ENCODE measurements at regions not wholly inside any gene's neighbourhood (a gene's known extent, or its start where the extent isn't known, plus 50 kb on each side); places are given as distances from the start of the nearest gene placed in this dataset.

- ATAC-seq (ENCODE audit: low FRiP score) = no peak
Measured at GRCh38 chr4:30605616-30606190, 114.5 kb upstream of the PCDH7 start.

DNA sequence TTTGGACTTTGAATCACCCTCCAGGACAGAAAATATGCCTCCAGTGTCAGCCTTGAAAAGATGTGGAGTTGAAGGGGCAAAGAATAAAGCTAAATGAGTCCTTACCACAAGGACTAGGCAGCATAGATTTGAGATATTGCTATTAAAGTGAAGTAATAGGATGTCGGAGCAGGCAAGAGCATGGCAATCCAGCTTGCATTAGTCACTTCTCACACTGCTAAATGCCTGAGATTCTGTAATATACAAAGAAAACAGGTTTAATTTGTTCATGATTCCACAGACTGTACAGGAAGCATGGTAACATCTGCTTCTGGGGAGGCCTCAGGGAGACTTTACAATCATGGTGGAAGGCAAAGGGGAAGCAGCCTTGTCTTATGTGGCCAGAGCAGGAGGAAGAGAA lies 109.8 kb upstream of the PCDH7 start:
- TF ChIP-seq CTCF (IDR thresholded peaks at IDR 0.05) = no peak
- no peak for ATAC-seq (ENCODE audit: low FRiP score)
- no peak for DNase-seq (ENCODE audit: low spot score)

More at GRCh38 chr4:30605616-30606190, 114.5 kb upstream of the PCDH7 start:
- no peak for TF ChIP-seq CTCF (IDR thresholded peaks at IDR 0.05)
- DNase-seq (ENCODE audit: low spot score) = no peak

DNA sequence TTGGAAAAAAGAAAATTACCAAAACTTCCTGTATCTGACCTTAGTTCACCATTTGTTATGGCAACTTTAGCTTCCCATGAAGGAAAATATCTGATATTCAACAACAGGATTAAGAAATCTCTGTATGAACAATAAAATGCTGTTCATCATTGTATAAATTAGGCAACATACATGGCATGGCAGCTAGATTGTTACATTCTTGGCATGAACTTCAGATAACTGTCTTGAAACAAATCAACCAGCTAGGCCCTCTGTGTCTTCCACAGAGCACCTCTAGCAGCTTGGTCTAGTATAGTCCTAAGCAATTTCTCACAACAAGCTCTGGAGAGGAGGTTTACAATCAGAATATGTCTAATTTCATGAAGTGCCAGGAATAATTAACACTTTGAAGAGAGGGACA lies 105.4 kb upstream of the PCDH7 start:
- no peak for TF ChIP-seq CTCF (IDR thresholded peaks at IDR 0.05)
- ATAC-seq (ENCODE audit: low FRiP score) (no peak), DNase-seq (ENCODE audit: low spot score) (no peak)

GRCh38 chr4:30616942-30617646 lies 103.1 kb upstream of the PCDH7 start:
- ATAC-seq (ENCODE audit: low FRiP score) (no peak), DNase-seq (ENCODE audit: low spot score) (no peak)
- TF ChIP-seq CTCF (IDR thresholded peaks at IDR 0.05) = no peak

- ATAC-seq (ENCODE audit: low FRiP score) = no peak
- DNase-seq (ENCODE audit: low spot score) = no peak
- no peak for TF ChIP-seq CTCF (IDR thresholded peaks at IDR 0.05)
Measured at GRCh38 chr4:30617836-30618235, 102.3 kb upstream of the PCDH7 start.

DNA sequence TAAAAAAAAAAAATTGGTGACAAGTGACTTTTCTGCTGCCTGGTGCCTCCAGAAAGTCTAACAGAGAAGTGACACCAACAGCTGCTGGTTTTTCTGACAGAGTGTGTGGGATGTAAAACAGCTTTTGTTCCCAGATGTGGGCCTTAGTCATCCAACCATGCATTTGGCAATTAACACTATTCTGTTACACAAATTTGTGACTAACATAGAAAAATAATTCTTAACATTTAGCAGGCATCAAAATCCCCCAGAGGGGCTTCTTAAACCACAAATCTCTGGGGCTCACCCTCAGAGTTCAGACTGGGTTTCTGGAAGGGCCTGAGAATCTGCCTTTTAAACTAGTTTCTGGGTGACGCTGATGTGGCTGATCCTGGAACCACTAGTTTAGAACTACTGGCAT lies 100.5 kb upstream of the PCDH7 start:
- no peak for TF ChIP-seq CTCF (IDR thresholded peaks at IDR 0.05)
- ATAC-seq (ENCODE audit: low FRiP score) = no peak
- DNase-seq (ENCODE audit: low spot score) = no peak

DNA sequence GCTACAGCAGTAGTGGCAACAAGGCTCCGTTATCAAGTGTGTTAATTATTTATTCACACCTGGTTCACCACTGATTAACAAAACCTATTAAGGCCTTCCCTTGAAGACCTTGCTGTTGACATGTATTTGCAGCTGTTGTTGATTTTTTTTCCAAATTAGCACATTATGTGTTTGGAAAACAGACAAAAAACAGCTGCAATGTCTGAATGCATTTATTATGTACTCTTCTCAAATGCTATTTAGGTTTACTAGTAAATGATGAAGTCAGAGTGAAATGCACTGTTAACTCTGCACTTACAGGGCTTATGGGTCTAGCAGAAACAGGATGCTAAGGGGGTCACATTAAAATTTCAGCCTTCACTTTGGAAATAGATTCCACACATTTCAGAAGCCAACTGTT lies 99.5 kb upstream of the PCDH7 start:
- ATAC-seq (ENCODE audit: low FRiP score) (no peak), DNase-seq (ENCODE audit: low spot score) (no peak)
- TF ChIP-seq CTCF (IDR thresholded peaks at IDR 0.05) = no peak

Measured in omental fat pad (tissue), 3 donors.